GM19240 (cell line): ENCODE measurements at regions not wholly inside any gene's neighbourhood (a gene's known extent, or its start where the extent isn't known, plus 50 kb on each side); places are given as distances from the start of the nearest gene placed in this dataset.
A peak's percentile ranks its signal among the peaks of the same experiment; 100 is the strongest.
"Not testable (repeated sequence)": the region's sequence is repeated elsewhere in the genome, so short reads cannot be mapped to it uniquely, and the experiment has no call there.

Experiments used
- DNase-seq: peaks from one replicate; pipeline ENCODE4 v3.0.0; 2011; ENCODE audit warnings: low spot score; ENCODE audit not compliant: insufficient read length

- peak; percentile 56 for DNase-seq
These were observed 90.1 kb upstream of the NFE2L3 start for GRCh38 chr7:26061678-26062603.

GRCh38 chr7:26065652-26066051 lies 86.3 kb upstream of the NFE2L3 start:
- DNase-seq: no peak

- no peak for DNase-seq
These were observed 85.3 kb upstream of the NFE2L3 start for GRCh38 chr7:26066736-26067135.

GRCh38 chr7:26070290-26070689 lies 81.7 kb upstream of the NFE2L3 start:
- DNase-seq: no peak

GRCh38 chr7:26071622-26072456 lies 80.2 kb upstream of the NFE2L3 start:
- DNase-seq: no peak

GRCh38 chr7:26073041-26073440 lies 79.0 kb upstream of the NFE2L3 start:
- no peak for DNase-seq

GRCh38 chr7:26074919-26075318 lies 77.1 kb upstream of the NFE2L3 start:
- no peak for DNase-seq

GRCh38 chr7:26076691-26077090 lies 75.3 kb upstream of the NFE2L3 start:
- no peak for DNase-seq

- DNase-seq: peak; percentile 65
These were observed 73.3 kb upstream of the NFE2L3 start for GRCh38 chr7:26078437-26079336.

- DNase-seq: no peak
These were observed 70.4 kb upstream of the NFE2L3 start for GRCh38 chr7:26081638-26082037.

GRCh38 chr7:26083113-26083512 lies 68.9 kb upstream of the NFE2L3 start:
- DNase-seq: no peak

- DNase-seq: no peak
These were observed 67.6 kb upstream of the NFE2L3 start for GRCh38 chr7:26084418-26084817.

- DNase-seq: no peak
These were observed 66.2 kb upstream of the NFE2L3 start for GRCh38 chr7:26085771-26086170.

GRCh38 chr7:26087321-26088091 lies 64.5 kb upstream of the NFE2L3 start:
- DNase-seq: no peak

- not testable (repeated sequence) for DNase-seq
These were observed 62.5 kb upstream of the NFE2L3 start for GRCh38 chr7:26089469-26089868.

GRCh38 chr7:26090927-26091519 lies 61.0 kb upstream of the NFE2L3 start:
- DNase-seq: peak; percentile 19

GRCh38 chr7:26091933-26092332 lies 60.1 kb upstream of the NFE2L3 start:
- DNase-seq: no peak

GRCh38 chr7:26093023-26093422 lies 59.0 kb upstream of the NFE2L3 start:
- DNase-seq: no peak

GRCh38 chr7:26096136-26096535 lies 55.9 kb upstream of the NFE2L3 start:
- no peak for DNase-seq
